GM21723 (cell line): ENCODE measurements at regions not wholly inside any gene's neighbourhood (a gene's known extent, or its start where the extent isn't known, plus 50 kb on each side); places are given as distances from the start of the nearest gene placed in this dataset.

Source experiments
- ATAC-seq: cut with Tn5 transposase; IDR thresholded peaks from one replicate; pipeline ENCODE4 v1.9.1; 2021; ENCODE audit warnings: mild to moderate bottlenecking, moderate library complexity; ENCODE audit not compliant: unreplicated experiment

DNA sequence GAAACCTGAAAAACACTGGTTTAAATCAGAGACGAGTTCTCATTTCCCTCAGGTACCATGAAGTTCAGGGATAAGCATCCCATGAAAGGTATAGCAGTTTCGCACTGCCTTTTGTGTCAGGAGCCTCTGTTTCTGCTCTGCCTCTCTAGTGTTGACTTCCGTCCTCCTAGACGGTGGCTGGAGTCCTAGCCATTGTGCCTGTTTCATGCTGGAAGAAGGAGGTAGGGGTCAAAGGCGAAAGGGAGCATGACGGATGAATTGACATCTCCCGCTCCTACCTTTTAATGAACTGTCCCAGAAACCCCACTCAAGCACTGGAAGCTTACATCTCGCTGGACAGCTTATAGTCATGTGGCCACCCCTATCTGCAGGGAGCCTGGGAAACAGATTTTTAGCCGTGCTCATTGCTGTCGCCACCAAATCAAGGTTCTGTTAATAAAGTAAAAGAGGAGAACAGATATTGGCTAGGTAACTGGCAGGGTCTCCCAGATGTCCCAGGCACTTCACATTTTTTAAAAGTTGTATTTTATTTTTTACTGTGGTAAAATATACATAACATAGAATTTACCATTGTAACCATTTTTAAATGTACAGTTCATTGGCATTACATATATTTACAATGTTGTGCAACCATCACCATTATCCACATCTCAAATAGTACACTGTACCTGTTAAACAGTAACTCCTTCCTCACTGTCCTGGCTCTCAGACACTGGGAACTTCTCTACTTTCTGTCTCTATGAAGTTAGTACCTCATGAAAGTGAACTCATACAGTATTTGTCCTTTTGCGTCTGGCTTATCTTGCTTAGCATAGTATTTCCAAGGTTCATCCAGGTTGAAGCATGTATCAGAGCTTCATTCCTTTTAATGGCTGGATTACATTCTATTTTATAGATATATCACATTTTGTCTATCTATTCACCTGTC is 55.0 kb upstream of the CTLA4 start:
- ATAC-seq, result no peak

DNA sequence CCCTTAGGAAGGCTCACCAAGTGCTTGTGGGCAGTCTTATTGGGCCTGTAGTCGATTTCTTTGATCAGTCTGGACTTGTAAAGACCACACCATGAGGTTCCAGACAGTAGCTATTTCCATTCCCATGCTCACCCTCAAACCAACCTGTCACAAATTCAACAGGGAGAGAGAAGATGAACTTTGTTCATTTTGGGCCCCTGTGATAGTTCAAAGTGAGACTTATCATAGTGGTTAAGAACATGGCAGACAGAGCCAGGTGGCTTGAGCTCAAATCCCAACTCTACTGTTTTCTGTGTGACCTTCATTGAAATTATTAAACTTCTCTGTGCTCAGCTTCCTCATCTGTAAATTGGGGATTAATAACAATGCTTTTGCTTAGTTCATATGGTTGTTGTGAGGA is 53.9 kb upstream of the CTLA4 start:
- no peak for ATAC-seq

DNA sequence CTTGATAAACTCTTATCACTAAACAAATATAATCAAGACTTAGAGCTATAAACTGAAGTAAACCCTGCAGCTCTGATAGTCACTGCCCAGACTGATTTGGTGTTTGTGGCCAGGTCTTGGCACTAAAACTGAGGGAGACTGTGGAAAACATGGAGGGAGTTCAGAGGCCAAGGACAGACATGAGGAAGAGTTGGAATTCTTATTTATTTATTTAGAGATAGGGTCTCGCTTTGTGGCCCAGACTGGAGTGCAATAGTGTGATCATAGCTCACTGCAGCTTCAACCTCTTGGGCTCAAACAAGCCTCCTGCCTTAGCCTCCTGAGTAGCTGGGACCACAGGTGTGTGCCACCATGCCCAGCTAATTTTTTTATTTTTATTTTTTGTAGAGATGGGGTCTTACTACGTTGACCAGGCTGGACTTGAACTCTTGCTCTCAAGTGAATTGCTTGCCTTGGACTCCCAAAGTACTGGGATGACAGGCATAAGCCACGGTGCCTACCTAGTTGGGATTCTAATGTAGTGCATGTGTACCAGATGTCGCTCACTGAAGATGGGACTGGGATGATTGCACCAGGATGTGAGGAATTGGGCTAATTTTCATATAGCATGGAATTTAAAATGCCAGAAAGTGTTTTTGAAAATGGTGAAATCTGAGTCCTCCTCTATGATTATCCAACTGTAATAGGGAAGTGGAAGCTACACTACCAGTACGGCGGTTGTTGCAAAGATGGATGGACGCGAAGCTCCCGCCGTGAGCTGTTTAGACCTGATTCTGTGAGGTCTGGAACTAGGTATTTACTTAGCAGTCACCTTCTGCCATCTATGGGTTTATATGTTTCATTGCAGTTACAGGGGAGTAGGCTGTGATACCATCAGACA is 52.7 kb upstream of the CTLA4 start:
- ATAC-seq, result peak; percentile 88

DNA sequence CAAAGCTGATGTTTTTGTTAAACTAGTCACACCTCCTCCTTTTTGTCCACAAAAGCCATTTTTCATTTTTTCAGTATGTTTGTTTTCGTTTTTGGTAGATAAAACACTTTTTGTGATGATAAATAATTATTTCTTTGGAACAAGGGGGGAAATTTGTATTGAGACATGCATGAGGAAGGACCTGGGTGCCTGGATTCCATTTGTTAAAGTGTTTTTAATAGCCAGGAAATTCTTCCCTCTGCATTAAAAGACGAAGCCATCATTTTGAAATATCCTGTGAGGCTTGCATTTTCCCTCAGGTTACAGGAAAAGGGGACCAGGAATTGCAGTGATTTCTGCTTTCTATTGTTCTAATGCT is 52.1 kb upstream of the CTLA4 start:
- ATAC-seq, result no peak

DNA sequence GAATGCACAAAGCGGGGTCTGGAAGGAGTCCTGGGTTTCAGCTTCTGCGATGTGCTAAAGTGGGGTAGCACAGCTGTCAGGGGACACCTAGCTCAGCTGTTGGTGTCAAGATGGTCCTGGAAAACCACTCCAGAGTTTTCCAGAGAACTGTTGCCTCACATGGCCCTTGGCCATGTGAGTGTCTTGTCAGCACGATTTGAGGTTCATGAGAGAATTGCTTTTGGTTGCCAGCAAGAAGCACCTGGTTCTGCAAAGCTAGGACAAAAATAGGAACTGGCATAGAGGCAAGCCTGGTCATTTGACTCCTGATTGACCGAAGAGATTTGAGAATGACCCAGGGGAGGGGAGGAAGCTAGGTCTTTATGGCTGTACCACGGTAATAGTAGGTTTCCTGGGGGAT is 50.4 kb upstream of the CTLA4 start:
- ATAC-seq, result no peak
